Type B pancreatic cell (in vitro differentiated cells): ENCODE measurements at regions not wholly inside any gene's neighbourhood (a gene's known extent, or its start where the extent isn't known, plus 50 kb on each side); places are given as distances from the start of the nearest gene placed in this dataset.

Experiments
- DNase-seq: peaks from one replicate; pipeline ENCODE4 v3.0.0; 2021; ENCODE audit warnings: mixed read lengths; ENCODE audit not compliant: unreplicated experiment; ENCODE audit errors: extremely low spot score
- H3K27ac Mint-ChIP-seq: 2 replicates; pipeline ENCODE4 v1.8.0; 2021; ENCODE audit warnings: mild to moderate bottlenecking, mixed read lengths
- H3K27me3 Mint-ChIP-seq: 2 replicates; pipeline ENCODE4 v1.8.0; 2021; ENCODE audit warnings: mixed read lengths
- H3K36me3 Mint-ChIP-seq: 2 replicates; pipeline ENCODE4 v1.8.0; 2021; ENCODE audit warnings: mixed read lengths
- H3K4me1 Mint-ChIP-seq: one replicate; pipeline ENCODE4 v1.8.0; 2021; ENCODE audit warnings: mixed read lengths; ENCODE audit not compliant: unreplicated experiment
- H3K4me3 Mint-ChIP-seq: 2 replicates; pipeline ENCODE4 v1.8.0; 2021; ENCODE audit warnings: mild to moderate bottlenecking, mixed read lengths
- H3K9me3 Mint-ChIP-seq: 2 replicates; pipeline ENCODE4 v1.8.0; 2021; ENCODE audit warnings: mixed read lengths
- TF ChIP-seq, protein P1 (sequence below): fragments of 200-600 bp; sonication (generic); conservative IDR thresholded peaks from 2 replicates; pipeline ENCODE4 v1.5.0; 2021; ENCODE audit warnings: antibody characterized with exemption, mild to moderate bottlenecking

DNA sequence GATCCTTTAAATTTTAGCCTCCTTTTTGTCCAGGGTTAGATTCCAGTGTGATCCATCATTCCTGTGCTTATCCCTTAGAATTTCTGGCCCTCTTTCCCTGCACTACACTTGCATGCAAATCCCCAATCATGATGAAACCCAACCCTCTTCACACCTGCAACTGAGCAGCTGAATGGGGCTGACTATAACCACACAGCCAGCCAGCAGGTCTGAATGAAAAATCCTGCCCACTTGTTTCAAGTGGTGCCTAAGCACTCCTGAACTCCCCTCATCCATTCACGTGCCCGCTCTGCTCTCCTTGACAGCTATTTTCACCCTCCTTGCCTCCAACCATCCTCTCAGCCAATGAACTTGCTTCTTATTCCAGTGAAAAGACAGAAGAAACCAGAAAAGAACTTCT is 80.5 kb upstream of the AFF3 start:
- no peaks in the 10 kb centered on the region for H3K4me1 Mint-ChIP-seq
- peaks cover 24% of the 10 kb centered on the region for H3K27me3 Mint-ChIP-seq
- no peak for DNase-seq
- TF ChIP-seq, protein P1, sequence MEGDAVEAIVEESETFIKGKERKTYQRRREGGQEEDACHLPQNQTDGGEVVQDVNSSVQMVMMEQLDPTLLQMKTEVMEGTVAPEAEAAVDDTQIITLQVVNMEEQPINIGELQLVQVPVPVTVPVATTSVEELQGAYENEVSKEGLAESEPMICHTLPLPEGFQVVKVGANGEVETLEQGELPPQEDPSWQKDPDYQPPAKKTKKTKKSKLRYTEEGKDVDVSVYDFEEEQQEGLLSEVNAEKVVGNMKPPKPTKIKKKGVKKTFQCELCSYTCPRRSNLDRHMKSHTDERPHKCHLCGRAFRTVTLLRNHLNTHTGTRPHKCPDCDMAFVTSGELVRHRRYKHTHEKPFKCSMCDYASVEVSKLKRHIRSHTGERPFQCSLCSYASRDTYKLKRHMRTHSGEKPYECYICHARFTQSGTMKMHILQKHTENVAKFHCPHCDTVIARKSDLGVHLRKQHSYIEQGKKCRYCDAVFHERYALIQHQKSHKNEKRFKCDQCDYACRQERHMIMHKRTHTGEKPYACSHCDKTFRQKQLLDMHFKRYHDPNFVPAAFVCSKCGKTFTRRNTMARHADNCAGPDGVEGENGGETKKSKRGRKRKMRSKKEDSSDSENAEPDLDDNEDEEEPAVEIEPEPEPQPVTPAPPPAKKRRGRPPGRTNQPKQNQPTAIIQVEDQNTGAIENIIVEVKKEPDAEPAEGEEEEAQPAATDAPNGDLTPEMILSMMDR, result no peak
- no peak overlapping the region for H3K4me3 Mint-ChIP-seq
- H3K27ac Mint-ChIP-seq, result no peak overlapping the region
- no peaks in the 10 kb centered on the region for H3K36me3 Mint-ChIP-seq
- H3K9me3 Mint-ChIP-seq, result no peaks in the 10 kb centered on the region

DNA sequence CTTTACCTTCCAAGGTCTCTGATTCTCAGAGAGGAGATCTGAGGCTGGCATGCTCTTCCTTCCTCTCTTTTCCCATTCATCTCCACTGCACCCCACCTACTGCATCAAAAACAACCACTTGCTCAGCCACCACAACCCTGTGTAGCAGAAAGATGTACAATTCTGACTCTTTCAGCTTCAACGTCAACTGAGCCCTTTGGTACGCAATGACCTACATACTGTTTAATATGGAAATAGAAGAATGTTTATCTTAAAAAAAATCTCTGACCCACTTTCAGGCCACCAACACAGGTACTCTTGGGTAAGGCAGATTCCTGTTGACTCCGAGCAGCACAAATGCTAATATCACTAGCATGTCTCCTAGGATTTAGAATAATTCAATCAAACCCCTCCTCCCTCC is 76.2 kb upstream of the AFF3 start:
- Mint-ChIP-seq H3K36me3 (no peaks in the 10 kb centered on the region), H3K9me3 (no peaks in the 10 kb centered on the region), H3K4me3 (no peak overlapping the region), H3K27ac (no peak overlapping the region), H3K27me3 (peaks cover 13% of the 10 kb centered on the region), H3K4me1 (no peaks in the 10 kb centered on the region)
- TF ChIP-seq, protein P1, result no peak
- DNase-seq, result no peak

DNA sequence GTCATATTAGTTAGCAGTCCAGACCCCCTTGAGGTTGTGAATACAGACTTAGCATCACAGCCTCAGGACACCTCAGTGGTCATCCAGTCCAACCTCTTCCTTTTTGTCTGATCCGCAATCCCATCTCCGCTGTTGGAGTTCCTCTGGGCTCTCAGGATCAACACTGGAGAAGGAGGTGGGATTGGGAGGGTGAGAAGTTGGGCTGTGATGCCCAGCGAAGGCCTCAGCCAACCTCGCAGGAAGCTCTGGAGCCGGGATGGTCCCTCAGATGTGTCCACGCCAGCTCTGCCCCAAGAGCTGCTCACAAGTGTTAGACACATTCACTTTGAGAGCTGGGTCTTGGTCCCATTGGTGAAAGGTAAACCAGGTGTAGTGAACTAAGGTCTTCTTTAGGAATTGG is 74.9 kb upstream of the AFF3 start:
- TF ChIP-seq, protein P1, result no peak
- DNase-seq, result no peak
- Mint-ChIP-seq H3K4me3 (no peak overlapping the region), H3K27ac (no peak overlapping the region), H3K9me3 (no peaks in the 10 kb centered on the region), H3K36me3 (no peaks in the 10 kb centered on the region), H3K4me1 (no peaks in the 10 kb centered on the region), H3K27me3 (peaks cover 3% of the 10 kb centered on the region)

DNA sequence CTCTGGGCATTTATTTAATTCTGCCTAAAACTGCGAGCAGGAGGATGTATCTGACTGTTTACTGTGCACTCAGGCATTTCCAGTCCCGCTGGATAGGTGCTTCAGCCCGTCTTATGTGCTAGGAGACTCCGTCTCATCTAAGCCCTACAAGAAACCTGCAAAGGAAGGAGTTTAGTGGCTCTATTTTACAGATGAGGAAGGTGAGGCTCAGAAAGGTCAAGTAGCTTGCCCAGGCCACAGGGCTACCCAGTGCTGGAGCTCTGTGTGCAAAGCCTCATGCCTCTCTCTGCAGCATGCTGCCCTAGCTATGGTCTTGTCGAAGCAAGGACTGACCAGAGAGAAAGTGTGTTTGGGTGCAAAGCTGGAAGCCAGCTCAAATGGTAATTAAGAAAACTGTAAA is 73.6 kb upstream of the AFF3 start:
- no peaks in the 10 kb centered on the region for H3K4me1 Mint-ChIP-seq
- no peak overlapping the region for H3K27ac Mint-ChIP-seq

DNA sequence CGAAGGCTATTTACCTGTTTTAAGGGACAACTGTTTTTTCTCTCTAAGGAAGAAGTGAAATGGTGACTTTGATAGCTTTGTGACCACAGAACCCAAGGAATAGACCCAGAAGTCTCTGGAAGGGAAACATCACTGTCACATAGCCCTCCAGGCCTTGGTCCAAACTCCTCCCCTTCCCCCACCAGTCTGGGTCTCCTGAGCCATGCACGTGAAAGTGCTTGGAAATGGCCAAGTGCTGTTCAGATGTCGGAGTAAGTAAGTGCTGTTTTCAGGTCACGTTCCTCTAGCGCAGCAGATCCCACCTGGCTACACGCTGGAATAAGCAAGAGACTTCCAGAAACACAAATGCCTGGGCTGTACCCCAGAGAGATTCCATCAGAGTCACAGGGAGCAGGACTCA is 73.0 kb upstream of the AFF3 start:
- Mint-ChIP-seq H3K4me1 (no peaks in the 10 kb centered on the region), H3K36me3 (no peaks in the 10 kb centered on the region), H3K27ac (no peak overlapping the region), H3K27me3 (no peaks in the 10 kb centered on the region), H3K9me3 (no peaks in the 10 kb centered on the region), H3K4me3 (no peak overlapping the region)
- no peak for DNase-seq
- TF ChIP-seq, protein P1, result no peak

More for the DNA sequence above, 73.6 kb upstream of the AFF3 start:
- H3K27me3 Mint-ChIP-seq, result peaks cover 3% of the 10 kb centered on the region
- DNase-seq, result no peak
- H3K36me3 Mint-ChIP-seq, result no peaks in the 10 kb centered on the region
- H3K9me3 Mint-ChIP-seq, result no peaks in the 10 kb centered on the region
- H3K4me3 Mint-ChIP-seq, result no peak overlapping the region
- TF ChIP-seq, protein P1, result no peak

DNA sequence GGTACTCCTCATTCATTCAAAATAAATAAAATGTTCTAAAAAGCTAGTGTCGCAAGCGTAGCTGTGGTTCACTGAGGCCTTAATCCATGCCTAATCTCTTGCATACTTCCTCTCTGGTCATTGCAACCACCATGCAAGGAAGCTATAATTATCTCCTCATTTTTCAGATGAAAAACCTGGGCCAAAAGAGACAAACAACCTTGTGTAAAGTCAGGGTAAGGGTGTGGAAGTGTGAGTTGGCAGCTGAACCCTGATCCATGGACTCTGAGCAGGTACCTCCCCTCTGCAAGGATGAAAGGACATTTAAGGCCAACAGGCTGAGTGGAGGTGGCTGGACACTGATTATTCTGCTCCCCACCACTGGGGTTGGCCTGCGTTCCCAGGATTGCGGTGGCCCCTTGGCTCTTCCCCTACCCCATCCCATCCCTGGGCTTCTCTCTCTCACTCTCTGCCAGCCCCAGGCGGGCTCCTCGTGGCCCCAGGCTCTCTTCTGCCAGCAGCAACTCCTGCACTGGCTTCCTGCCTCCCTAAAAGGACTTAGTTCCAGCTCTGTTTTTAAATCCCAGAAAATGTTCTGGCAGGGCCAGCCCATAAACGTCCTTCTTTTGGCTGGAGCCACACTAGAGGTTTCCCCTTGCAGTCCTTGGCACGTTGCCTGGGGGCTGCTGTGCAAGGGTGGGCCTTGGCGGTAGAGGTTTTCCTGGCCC is 72.0 kb upstream of the AFF3 start:
- TF ChIP-seq, protein P1, result no peak
- no peak overlapping the region for H3K4me3 Mint-ChIP-seq
- no peaks in the 10 kb centered on the region for H3K9me3 Mint-ChIP-seq
- H3K27me3 Mint-ChIP-seq, result peaks cover 2% of the 10 kb centered on the region
- no peak overlapping the region for H3K27ac Mint-ChIP-seq
- no peaks in the 10 kb centered on the region for H3K4me1 Mint-ChIP-seq
- DNase-seq, result no peak
- H3K36me3 Mint-ChIP-seq, result no peaks in the 10 kb centered on the region
